Activated T-helper 1 cell treated with anti-CD3 and anti-CD28 coated beads, Interleukin-12 subunit alpha, Interleukin-12 subunit beta, Interleukin-2, Interleukin-4 antibody, amounts not matched to agents 30 ng/mL and 10 ng/mL and 1 ng/mL, durations not matched to agents 14 hours and 24 hours and 36 hours (primary cell): ENCODE measurements at regions not wholly inside any gene's neighbourhood (a gene's known extent, or its start where the extent isn't known, plus 50 kb on each side); places are given as distances from the start of the nearest gene placed in this dataset.
A peak's percentile ranks its signal among the peaks of the same experiment; 100 is the strongest.

ENCODE experiments used
- DNase-seq: peaks from one replicate; pipeline ENCODE4 v3.0.0; 2021; ENCODE audit warnings: low spot score
- H3K27ac Mint-ChIP-seq: one replicate; pipeline ENCODE4 v1.8.0; 2021; ENCODE audit warnings: mild to moderate bottlenecking, mixed read lengths
- H3K27me3 Mint-ChIP-seq: one replicate; pipeline ENCODE4 v1.8.0; 2022; ENCODE audit warnings: mild to moderate bottlenecking, moderate library complexity, mixed read lengths; ENCODE audit not compliant: insufficient read depth
- H3K36me3 Mint-ChIP-seq: one replicate; pipeline ENCODE4 v1.8.0; 2021; ENCODE audit warnings: low read depth, mixed read lengths
- H3K4me1 Mint-ChIP-seq: one replicate; pipeline ENCODE4 v1.8.0; 2021; ENCODE audit warnings: low read depth, mixed read lengths
- H3K4me3 Mint-ChIP-seq: one replicate; pipeline ENCODE4 v1.8.0; 2021; ENCODE audit warnings: mild to moderate bottlenecking, moderate library complexity, mixed read lengths
- H3K9me3 Mint-ChIP-seq: one replicate; pipeline ENCODE4 v1.8.0; 2021; ENCODE audit warnings: mixed read lengths
- intact Hi-C: fragments of 100-400 bp; cut with micrococcal nuclease; formaldehyde crosslinking; loops from one replicate; pipeline ENCODE4 v1.15.1; 2024

GRCh38 chr1:91575909-91576519 is 75.4 kb downstream of the CDC7 start:
- intact Hi-C loops: no loop called here
- Mint-ChIP-seq H3K27ac (no peak overlapping the region), H3K36me3 (peaks cover 1% of the 10 kb centered on the region)

GRCh38 chr1:91578320-91579109 is 77.9 kb downstream of the CDC7 start:
- H3K4me1 Mint-ChIP-seq: peaks cover 21% of the 10 kb centered on the region
- intact Hi-C loops: no loop called here
- no peak overlapping the region for H3K27ac Mint-ChIP-seq
- peaks cover 4% of the 10 kb centered on the region for H3K27me3 Mint-ChIP-seq
- H3K4me3 Mint-ChIP-seq: no peak overlapping the region
- H3K9me3 Mint-ChIP-seq: no peaks in the 10 kb centered on the region
- H3K36me3 Mint-ChIP-seq: peaks cover 5% of the 10 kb centered on the region
- DNase-seq: no peak

More at GRCh38 chr1:91575909-91576519, 75.4 kb downstream of the CDC7 start:
- no peaks in the 10 kb centered on the region for H3K9me3 Mint-ChIP-seq
- no peak overlapping the region for H3K4me3 Mint-ChIP-seq
- H3K27me3 Mint-ChIP-seq: no peaks in the 10 kb centered on the region
- peaks cover 32% of the 10 kb centered on the region for H3K4me1 Mint-ChIP-seq
- DNase-seq: no peak

GRCh38 chr1:91579658-91580228 is 79.1 kb downstream of the CDC7 start:
- Mint-ChIP-seq H3K27me3 (peaks cover 4% of the 10 kb centered on the region), H3K4me3 (no peak overlapping the region), H3K4me1 (peaks cover 30% of the 10 kb centered on the region), H3K36me3 (peaks cover 5% of the 10 kb centered on the region), H3K9me3 (no peaks in the 10 kb centered on the region), H3K27ac (no peak overlapping the region)
- intact Hi-C loops: no loop called here
- DNase-seq: no peak

GRCh38 chr1:91582431-91582921 is 81.8 kb downstream of the CDC7 start:
- H3K36me3 Mint-ChIP-seq: peaks cover 7% of the 10 kb centered on the region
- intact Hi-C loops: no loop called here
- no peaks in the 10 kb centered on the region for H3K9me3 Mint-ChIP-seq
- no peak overlapping the region for H3K27ac Mint-ChIP-seq
- no peak overlapping the region for H3K4me3 Mint-ChIP-seq
- H3K27me3 Mint-ChIP-seq: peaks cover 4% of the 10 kb centered on the region
- peaks cover 24% of the 10 kb centered on the region for H3K4me1 Mint-ChIP-seq
- DNase-seq: no peak

- intact Hi-C loops: no loop called here
- no peak for DNase-seq
- Mint-ChIP-seq H3K27me3 (peaks cover 4% of the 10 kb centered on the region), H3K27ac (no peak overlapping the region), H3K9me3 (no peaks in the 10 kb centered on the region), H3K4me1 (peaks cover 24% of the 10 kb centered on the region), H3K36me3 (peaks cover 11% of the 10 kb centered on the region), H3K4me3 (no peak overlapping the region)
These were observed 82.7 kb downstream of the CDC7 start for GRCh38 chr1:91583326-91583755.

GRCh38 chr1:91584309-91584708 is 83.7 kb downstream of the CDC7 start:
- Mint-ChIP-seq H3K27me3 (peaks cover 4% of the 10 kb centered on the region), H3K4me1 (peaks cover 24% of the 10 kb centered on the region), H3K9me3 (no peaks in the 10 kb centered on the region), H3K4me3 (no peak overlapping the region), H3K27ac (no peak overlapping the region), H3K36me3 (peaks cover 11% of the 10 kb centered on the region)
- no peak for DNase-seq
- intact Hi-C loops: no loop called here

DNA sequence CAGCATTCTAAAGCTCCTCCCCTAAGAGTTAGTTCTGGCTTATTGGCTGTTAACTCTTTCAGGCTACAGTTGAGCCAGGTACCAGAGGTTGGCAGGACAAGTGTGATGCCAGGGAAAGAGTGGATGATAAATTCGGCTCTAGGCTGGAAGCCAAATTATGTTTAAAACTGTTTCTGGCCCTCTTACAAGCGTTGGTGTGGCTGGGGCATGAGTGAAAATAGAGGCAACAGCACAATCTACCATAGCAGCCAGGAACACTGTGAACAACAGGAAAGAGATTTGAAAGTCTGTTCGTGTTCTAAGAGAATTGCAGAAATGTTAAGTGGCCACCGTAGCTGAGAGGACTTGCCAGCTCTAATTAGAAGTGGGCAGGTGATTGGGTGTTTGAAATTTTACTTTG is 84.2 kb downstream of the CDC7 start:
- H3K4me1 Mint-ChIP-seq: peaks cover 24% of the 10 kb centered on the region

DNA sequence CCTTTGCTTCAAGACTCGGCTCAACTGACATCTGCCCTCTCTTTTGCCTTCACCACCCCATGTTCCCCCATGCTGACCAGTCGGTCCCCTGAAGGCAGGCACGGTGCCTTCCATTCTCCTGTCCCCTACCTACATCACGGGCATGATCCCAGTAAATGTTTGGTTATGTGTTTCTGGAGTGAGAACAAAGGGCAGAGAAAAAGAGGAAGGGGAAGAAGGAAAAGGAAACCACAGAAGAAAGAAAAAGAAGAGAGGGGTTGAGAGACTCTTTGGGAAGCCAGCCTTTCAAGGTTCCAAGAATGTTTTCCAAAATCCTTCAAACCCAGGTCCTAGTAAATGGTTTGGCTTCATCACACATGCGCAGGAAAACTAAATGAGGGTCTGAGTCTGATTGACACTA is 84.9 kb downstream of the CDC7 start:
- Mint-ChIP-seq H3K9me3 (no peaks in the 10 kb centered on the region), H3K27me3 (peaks cover 8% of the 10 kb centered on the region), H3K4me3 (no peak overlapping the region), H3K36me3 (peaks cover 11% of the 10 kb centered on the region), H3K27ac (no peak overlapping the region), H3K4me1 (peaks cover 24% of the 10 kb centered on the region)
- no peak for DNase-seq
- intact Hi-C loops: no loop called here

More for the DNA sequence above, 84.2 kb downstream of the CDC7 start:
- intact Hi-C loops: no loop called here
- no peaks in the 10 kb centered on the region for H3K9me3 Mint-ChIP-seq
- H3K4me3 Mint-ChIP-seq: no peak overlapping the region
- H3K36me3 Mint-ChIP-seq: peaks cover 11% of the 10 kb centered on the region
- DNase-seq: no peak
- peaks cover 8% of the 10 kb centered on the region for H3K27me3 Mint-ChIP-seq
- no peak overlapping the region for H3K27ac Mint-ChIP-seq

GRCh38 chr1:91585982-91586381 is 85.3 kb downstream of the CDC7 start:
- H3K27ac Mint-ChIP-seq: no peak overlapping the region
- no peak overlapping the region for H3K4me3 Mint-ChIP-seq
- DNase-seq: no peak
- H3K27me3 Mint-ChIP-seq: peaks cover 8% of the 10 kb centered on the region
- intact Hi-C loops: no loop called here
- H3K4me1 Mint-ChIP-seq: peaks cover 28% of the 10 kb centered on the region
- H3K9me3 Mint-ChIP-seq: no peaks in the 10 kb centered on the region
- H3K36me3 Mint-ChIP-seq: peaks cover 11% of the 10 kb centered on the region

DNA sequence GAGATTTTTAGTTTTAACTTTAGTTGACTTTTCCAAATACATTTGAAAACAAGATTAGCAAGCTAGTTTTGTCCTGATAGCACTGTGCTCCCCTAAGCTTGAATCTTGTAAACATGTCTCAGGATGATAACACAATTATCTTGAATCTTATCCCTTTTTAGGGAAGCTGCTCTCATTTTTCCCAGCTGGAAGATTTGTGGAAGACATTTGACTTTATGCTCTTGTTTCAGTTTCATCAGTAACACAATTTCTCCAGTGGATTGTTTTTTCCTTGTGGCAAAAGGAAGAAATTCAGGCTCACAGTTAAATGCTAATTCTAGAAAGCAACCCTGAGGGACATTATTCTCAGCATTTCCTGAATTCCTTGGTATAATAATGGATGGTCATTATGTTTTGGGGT is 88.8 kb downstream of the CDC7 start:
- H3K36me3 Mint-ChIP-seq: peaks cover 6% of the 10 kb centered on the region
- intact Hi-C loops: no loop called here

GRCh38 chr1:91591175-91591974 is 90.7 kb downstream of the CDC7 start:
- H3K27me3 Mint-ChIP-seq: peaks cover 4% of the 10 kb centered on the region
- peaks cover 40% of the 10 kb centered on the region for H3K4me1 Mint-ChIP-seq
- no peaks in the 10 kb centered on the region for H3K9me3 Mint-ChIP-seq
- intact Hi-C loops: loop anchor here (1.0 to 5.0 kb wide), 4 partner anchors 35 to 296 kb away; partner anchors contain the start of gene TGFBR3
- peak overlapping the region; percentile 73 for H3K4me3 Mint-ChIP-seq
- H3K36me3 Mint-ChIP-seq: peaks cover 6% of the 10 kb centered on the region
- peak overlapping the region; percentile 79 for H3K27ac Mint-ChIP-seq
- DNase-seq: no peak

More for the DNA sequence above, 88.8 kb downstream of the CDC7 start:
- Mint-ChIP-seq H3K4me1 (peaks cover 43% of the 10 kb centered on the region), H3K27ac (no peak overlapping the region), H3K9me3 (no peaks in the 10 kb centered on the region), H3K27me3 (peaks cover 4% of the 10 kb centered on the region), H3K4me3 (no peak overlapping the region)
- no peak for DNase-seq

- Mint-ChIP-seq H3K4me3 (peak overlapping the region; percentile 73), H3K36me3 (peaks cover under 1% of the 10 kb centered on the region), H3K4me1 (peaks cover 48% of the 10 kb centered on the region), H3K27ac (peak overlapping the region; percentile 79), H3K27me3 (peaks cover 4% of the 10 kb centered on the region), H3K9me3 (no peaks in the 10 kb centered on the region)
- DNase-seq: no peak
- intact Hi-C loops: loop anchor here (5.0 kb wide), 1 partner anchor 294 kb away; the partner anchor contains the start of gene TGFBR3
These were observed 92.2 kb downstream of the CDC7 start for GRCh38 chr1:91592716-91593477.
